ENCODE measurements at regions not wholly inside any gene's neighbourhood (a gene's known extent, or its start where the extent isn't known, plus 50 kb on each side); places are given as distances from the start of the nearest gene placed in this dataset.

DNA sequence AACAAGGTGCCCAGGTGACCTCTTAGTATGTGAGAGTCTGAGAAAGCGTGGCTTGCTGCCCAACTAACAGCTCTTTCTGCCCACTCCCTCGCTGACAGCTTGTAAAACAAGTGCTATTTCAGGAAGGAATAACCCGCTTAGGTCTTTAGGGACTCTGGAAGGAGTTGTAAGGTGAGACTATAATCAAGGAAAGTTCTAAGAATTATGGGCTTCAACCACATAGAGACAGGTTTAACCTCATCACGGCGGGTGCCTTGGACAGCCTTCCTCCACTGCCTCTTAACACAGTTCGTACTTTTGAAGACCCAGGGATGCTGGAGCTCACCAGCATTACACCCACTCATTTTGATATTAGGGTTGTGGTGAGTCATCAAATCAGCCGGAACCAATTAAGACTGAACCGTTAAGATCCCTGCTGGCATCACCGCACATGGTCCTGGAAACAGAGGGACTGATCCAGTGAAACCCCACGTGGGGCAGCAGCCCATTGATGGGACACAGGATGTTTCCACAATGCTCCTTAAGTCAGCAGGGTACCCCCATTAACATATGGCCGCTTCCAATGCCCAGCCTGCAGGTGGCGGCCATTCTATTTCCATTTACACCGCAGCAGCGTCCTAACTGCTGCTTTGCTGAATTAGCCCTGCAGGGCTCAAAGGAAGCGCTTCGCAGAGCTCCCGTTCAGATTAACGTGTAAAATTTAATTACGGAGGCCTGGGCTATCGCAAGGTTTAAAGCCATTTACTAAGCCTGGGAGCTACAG lies 176.6 kb upstream of the SDK2 start:
- DNase-seq: no peak

DNA sequence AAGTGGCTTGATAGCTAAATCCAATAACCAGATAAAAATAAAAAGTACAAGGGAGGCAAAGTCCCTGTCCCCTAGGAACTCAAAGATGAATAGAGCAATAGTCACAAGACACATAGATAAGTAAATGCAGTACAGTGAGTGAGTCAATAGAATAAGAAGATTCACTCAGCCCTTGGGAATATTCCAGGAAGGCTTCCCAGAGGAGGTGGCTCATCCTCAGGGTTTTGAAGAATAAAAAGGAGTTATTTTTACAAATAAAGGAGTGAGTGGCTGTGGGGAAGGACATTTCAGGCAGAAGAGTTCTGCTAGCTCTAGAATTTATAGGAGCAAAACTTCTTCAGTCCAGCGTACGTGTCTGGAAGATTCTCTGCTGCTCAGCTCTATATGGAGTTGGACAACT lies 177.4 kb upstream of the SDK2 start:
- no peak for DNase-seq

DNA sequence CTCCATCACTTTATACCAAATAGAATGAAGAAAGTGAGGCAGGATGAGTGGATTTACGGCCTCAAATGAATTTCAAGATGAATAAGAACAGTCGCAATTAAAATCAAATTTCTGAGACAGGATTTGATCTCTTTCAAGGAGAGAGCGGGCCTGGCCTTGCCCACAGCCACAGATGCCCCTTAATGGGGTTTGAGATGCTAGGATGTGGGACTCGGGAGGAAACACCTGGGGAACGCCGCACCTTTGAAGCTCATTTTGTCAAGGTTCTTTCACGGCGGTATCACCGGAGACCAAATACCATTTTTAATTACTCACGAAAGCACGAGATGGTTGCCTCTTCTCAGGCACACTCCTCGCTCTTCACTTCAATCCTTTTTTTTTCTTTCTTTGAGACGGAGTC lies 178.1 kb upstream of the SDK2 start:
- no peak for DNase-seq

GRCh38 chr17:73823684-73824083 lies 179.4 kb upstream of the SDK2 start:
- no peak for DNase-seq

GRCh38 chr17:73824321-73824720 lies 180.1 kb upstream of the SDK2 start:
- DNase-seq: no peak

DNA sequence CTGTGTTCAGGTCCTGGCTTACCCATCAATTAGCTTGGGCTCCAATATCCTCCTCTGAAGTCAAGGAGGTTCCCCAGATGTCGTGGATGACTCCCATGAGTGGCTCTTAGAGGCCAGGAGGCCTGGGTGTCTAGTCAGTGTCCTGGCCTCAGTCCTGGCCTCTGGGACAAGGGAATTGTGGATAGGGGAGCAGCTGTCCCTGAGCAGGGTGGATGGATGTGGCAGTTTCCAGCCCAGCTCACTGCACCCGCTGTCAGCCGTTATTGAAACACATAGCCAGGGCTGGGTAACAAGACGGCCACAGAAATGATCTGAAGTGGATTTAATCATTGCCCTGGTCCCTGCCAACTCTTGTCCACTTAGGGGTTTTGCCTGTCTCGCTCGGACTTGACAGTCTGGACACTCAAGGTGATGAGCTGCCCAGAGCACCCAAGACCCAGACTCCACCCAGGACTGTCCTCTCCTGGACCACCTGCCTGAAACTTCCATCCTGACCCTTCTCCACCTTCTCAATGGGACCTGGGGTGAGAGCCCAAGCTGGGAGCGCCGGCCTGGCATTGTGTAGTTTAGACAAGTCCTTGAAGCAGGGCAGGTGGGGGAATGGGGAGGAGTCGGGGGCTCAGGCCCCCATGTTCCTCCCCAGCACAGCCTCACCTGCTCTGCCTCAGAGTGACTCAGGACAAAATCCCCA lies 182.1 kb upstream of the SDK2 start:
- no peak for DNase-seq

DNA sequence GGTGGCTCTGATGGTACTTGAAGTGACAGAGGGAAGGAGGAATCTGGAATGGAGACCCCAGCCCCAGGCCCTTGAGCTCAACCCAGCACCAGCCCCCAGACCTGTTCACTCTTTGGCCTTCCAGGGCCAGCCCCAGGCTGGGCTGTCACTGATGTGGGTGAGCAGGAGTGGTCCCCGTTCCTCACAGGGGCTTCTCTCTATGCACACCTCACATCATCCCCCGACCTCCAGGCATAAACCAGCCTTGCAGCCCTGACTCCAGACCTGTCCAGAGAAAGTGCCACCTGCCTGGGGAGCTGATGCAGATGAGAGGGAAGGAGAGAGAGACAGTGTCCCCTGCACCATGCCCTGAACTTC lies 182.6 kb upstream of the SDK2 start:
- DNase-seq: no peak

- no peak for DNase-seq
Observed at GRCh38 chr17:73827627-73828291, 183.5 kb upstream of the SDK2 start.

DNA sequence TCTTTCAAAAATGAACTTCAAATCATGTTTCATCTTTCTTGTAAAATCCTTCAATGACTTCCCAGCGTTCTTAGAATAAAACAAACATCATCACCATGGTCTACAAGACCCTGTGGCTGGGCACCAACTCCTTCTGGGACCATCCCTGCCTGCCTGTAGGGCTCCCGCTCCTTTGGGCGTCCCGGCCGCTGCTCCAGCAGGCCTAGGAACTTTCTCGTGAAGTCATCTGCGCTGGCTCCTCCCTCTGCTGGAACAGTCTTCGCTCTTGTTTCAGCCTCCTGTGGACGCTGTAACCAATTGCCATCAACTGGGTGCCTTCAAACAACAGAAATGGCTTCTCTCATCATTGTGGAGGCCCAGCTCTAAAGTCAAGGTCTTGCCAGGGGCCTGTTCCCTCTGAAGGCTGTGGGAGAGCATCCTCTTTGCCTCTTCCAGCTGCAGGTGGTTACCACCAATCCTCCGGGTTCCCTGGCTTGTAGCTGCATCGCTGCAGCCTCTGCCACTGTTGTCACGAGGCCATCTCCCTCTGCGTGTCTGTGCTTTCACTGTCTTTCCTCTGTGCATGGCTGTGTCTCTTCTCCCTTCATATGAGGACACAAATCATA lies 185.5 kb upstream of the SDK2 start:
- DNase-seq: no peak

DNA sequence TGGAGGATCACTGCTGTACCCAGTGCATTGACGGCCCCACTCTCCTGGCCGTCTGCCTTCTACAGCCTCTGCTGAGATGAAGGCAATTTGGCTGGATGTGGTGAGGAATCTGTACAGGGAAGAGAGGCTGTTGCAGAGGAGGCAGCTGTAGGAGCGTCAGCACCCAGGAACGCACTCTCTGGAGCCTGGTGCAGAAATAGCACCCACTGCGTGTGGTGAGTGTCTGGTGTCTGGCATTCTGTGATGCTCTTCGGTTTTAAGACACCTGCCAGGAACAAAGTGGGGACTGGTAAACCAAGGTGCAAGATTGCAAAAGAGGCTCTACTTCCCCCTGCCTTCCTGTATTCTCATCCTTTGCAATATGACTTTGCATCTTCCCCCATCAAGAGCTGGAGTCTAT lies 187.5 kb upstream of the SDK2 start:
- DNase-seq: no peak

DNA sequence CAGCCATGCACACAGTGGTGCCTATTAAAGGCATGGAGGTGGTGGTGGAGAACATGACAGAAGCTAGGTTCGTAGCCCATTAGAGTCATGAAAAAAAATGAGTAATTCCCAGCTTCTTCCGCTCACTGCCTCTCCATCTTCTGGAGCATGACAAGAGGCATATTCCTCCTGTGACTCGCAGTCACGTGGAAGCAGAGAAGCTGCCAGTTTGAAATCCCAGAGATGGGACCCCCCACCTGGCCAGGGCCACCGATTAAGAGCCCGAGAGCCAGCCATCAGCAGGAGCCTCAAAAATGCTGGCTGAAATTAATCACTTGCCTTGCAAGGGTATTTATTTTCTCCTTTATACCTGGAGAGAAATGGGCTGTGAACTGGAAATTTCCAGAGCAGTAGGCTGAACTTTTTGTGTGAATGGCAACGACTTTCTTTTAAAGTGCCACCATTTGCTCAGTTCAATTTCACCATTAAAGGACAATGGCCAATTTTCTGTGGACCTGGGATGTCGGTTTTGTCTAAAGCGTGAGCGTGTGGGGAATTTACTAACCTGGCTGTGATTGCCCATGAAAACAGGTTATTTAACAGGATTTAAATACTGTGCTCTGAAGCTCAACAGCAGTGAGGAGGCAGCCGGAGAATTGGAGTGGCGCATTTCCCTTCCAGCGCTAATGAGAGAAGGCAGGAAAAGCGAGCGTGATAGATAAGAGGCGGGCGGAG lies 189.7 kb upstream of the SDK2 start:
- DNase-seq: no peak

DNA sequence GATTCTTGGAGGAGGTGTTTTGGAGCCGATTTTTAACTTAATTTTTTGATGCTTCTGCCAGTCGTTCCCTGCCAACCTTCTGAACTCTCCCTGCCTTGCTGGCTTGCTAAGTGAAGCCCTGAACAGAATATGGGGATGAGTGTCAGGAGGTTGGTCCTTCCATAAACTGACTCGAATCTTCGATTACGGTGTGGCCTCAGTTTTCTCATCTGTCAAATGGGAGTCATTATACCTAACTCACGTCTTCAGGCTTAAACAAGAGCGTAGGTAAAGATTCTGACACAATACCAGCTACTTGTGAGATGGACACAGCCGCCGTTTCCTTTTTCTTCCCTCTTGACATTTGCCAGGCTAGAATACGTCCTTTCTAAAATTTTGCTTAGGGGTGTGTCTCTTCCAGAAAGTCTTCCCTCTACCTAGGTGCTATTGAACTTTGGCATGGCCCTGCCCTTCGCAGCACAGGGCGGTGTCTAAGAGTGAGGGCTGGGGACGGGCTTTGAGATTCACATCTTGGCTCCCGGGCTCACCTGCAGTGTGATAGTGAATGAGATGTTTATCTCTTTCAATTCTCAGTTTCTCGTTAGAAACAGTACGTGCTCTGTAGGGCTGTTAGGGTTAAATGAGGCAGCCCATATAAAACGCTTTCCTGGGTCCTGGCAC lies 190.6 kb upstream of the SDK2 start:
- DNase-seq: no peak

DNA sequence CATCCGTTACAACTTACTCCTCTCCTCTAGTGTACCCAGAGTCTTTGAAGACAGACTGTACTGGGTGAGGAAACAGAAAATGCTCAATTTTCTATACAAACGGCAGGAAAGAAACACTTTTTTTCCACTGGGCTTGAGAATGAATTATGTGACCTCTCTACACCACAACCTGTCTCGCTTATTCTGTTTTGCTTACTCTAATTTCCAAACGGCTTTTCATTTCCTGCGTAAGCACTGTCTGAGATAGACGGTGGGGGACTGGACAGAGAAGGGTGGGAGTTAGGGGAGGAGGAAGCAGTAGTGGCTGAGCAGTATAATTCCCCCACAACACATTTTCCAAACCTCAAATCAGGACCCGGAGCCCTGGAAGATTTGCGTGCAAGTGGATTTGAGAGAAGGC lies 191.4 kb upstream of the SDK2 start:
- DNase-seq: no peak

GRCh38 chr17:73838815-73839214 lies 194.6 kb upstream of the SDK2 start:
- no peak for DNase-seq

GRCh38 chr17:73840829-73841228 lies 196.6 kb upstream of the SDK2 start:
- DNase-seq: no peak

- no peak for DNase-seq
Observed at GRCh38 chr17:73841431-73842060, 197.3 kb upstream of the SDK2 start.

DNA sequence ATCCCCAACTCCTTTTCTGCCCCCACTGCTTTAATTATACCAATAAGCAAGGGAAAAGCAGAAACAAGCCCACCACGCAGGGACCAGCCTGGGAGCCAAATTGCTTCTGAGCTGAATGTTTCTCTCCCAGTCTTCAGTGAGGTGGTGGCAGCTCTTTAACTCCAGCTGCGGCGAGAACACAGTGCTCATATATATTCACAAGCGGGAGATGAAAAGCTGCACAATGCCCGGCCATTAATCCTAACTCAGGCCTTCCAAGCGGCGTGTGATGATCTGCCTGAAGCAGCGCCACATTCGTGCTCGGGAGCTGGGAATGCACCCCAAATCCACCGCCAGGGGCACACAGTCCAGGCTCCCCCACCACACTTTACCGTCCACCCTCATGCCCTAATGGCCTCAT lies 203.7 kb upstream of the SDK2 start:
- no peak for DNase-seq

DNA sequence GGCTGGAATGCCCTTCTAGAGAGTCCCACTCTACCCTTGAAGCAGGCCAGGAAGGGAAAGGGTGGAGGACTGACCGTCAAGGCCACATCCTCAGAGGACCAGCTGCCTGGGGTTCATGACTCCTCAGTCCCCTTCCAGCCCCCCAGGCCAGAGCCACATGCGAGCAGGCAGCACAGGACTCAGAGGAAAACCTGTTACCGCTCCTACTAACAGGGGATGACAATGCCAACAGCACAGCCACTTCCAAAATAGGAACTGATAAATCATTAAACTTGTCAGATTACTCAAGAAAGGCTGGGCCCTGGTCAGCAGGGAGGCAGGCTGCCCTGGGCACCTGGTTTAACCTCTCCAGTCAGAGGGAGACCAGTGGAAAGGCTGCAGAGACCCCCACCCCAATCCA lies 206.2 kb upstream of the SDK2 start:
- DNase-seq: no peak

DNA sequence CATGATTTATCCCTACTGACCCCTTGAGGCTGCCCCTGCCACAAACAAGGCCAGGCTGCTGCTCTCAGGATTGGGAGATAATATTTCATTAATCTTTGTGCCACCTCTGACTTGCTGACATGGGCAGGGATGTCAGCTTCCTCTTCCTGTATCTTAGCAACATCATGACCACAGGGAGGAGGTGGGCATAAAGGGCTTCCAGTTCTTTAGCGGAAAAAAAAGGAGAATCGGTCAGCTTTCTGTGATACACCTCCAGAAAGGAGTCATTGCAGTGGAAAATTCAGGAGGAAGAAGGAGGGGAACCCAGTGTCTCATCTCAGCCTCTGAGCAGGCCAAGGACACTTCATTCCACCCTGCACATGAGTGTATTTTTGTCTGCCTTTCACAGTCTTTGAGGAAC lies 206.8 kb upstream of the SDK2 start:
- no peak for DNase-seq

DNA sequence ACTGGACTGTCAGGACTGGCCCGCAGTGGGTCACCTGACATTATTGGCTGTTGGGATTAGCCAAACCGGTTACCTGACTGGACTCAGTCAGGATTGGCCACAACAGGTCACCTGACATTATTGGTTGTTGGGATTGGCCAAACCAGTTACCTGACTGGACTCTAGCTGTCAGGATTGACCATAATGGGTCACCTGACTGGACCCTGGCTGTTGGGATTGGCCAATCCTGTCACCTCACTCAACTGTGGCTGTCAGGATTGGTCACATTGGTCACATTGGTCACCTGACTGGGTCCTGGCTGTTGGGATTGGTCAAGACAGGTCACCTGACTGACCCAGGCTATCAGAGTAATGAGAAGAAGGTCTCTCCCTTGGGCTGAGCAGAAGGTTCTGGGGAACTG lies 207.7 kb upstream of the SDK2 start:
- no peak for DNase-seq

DNA sequence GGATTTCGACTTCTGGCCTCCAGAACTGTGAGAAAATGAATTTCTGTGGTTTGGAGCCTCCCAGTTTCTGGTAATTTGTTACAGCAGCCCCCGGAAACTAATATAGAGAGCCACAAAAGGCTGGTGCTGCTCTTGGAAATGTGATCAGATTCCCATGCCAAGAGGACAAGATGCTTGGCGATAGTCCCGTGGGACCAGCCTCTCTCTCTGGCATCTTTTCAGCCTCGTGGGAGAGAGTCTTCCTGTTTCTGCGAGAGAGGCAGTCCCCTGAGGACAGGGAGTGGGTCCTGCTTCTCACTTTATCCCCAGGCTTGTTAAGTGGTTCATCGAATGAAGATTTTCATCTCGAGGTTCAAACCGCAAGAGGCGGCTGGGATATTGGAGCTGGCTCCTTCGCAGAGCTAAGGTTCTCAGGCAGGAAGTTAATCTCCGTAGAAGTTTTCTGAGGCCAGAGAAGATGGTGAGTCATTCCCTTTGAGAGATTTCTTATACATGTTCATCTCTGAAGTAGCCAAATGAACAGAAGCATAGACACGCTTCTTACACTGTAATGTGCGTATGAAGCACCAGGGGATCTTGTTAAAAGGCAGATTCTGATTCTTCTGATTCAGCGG lies 211.6 kb upstream of the SDK2 start:
- no peak for DNase-seq

GRCh38 chr17:73856556-73856955 lies 212.3 kb upstream of the SDK2 start:
- DNase-seq: no peak

All from activated CD4-positive, alpha-beta T cell treated with anti-CD3 and anti-CD28 coated beads for 48 hours (primary cell).